CD4-positive, alpha-beta T cell treated with Interleukin-17A for 1 hour (primary cell): ENCODE measurements at regions not wholly inside any gene's neighbourhood (a gene's known extent, or its start where the extent isn't known, plus 50 kb on each side); places are given as distances from the start of the nearest gene placed in this dataset.
"Not testable (repeated sequence)": the region's sequence is repeated elsewhere in the genome, so short reads cannot be mapped to it uniquely, and the experiment has no call there.

ENCODE experiments used
- DNase-seq: peaks from one replicate; pipeline ENCODE4 v3.0.0-alpha.2; 2020

GRCh38 chr12:3421191-3421978 lies 69.6 kb upstream of the PRMT8 start:
- DNase-seq, result no peak

GRCh38 chr12:3424796-3425195 lies 66.2 kb upstream of the PRMT8 start:
- DNase-seq, result not testable (repeated sequence)

GRCh38 chr12:3427956-3428355 lies 63.0 kb upstream of the PRMT8 start:
- DNase-seq, result no peak

- no peak for DNase-seq
These were observed 62.4 kb upstream of the PRMT8 start for GRCh38 chr12:3428631-3429030.

- DNase-seq, result not testable (repeated sequence)
These were observed 61.5 kb upstream of the PRMT8 start for GRCh38 chr12:3429523-3429922.

GRCh38 chr12:3431686-3432085 lies 59.3 kb upstream of the PRMT8 start:
- DNase-seq, result no peak

- DNase-seq, result no peak
These were observed 58.7 kb upstream of the PRMT8 start for GRCh38 chr12:3432176-3432742.

- DNase-seq, result no peak
These were observed 58.1 kb upstream of the PRMT8 start for GRCh38 chr12:3432868-3433267.

GRCh38 chr12:3436461-3437065 lies 54.4 kb upstream of the PRMT8 start:
- DNase-seq, result no peak

GRCh38 chr12:3437986-3438385 lies 53.0 kb upstream of the PRMT8 start:
- DNase-seq, result no peak

- DNase-seq, result no peak
These were observed 52.6 kb upstream of the PRMT8 start for GRCh38 chr12:3438401-3438800.
